ENCODE measurements at regions not wholly inside any gene's neighbourhood (a gene's known extent, or its start where the extent isn't known, plus 50 kb on each side); places are given as distances from the start of the nearest gene placed in this dataset.

DNA sequence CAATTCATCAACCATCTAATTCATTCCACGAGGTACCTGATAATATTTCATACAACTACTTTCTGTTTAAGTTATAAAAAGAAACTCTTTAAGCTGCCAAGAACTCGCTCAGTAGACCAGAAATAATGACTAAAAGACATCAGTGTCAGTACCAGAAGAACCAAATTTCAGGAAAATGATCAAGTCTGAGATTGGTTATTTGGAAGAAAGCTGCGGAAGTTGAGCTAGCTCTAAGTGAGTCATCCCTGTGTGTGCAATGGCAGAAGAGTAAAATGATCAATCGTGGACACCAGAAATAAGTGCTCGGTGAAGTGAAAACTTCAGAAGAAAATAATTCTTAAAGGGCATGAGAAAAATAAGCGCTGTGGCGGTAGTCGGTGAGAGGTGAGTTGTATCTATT lies 933.2 kb upstream of the CHORDC1 start:
- TF ChIP-seq, protein P1, sequence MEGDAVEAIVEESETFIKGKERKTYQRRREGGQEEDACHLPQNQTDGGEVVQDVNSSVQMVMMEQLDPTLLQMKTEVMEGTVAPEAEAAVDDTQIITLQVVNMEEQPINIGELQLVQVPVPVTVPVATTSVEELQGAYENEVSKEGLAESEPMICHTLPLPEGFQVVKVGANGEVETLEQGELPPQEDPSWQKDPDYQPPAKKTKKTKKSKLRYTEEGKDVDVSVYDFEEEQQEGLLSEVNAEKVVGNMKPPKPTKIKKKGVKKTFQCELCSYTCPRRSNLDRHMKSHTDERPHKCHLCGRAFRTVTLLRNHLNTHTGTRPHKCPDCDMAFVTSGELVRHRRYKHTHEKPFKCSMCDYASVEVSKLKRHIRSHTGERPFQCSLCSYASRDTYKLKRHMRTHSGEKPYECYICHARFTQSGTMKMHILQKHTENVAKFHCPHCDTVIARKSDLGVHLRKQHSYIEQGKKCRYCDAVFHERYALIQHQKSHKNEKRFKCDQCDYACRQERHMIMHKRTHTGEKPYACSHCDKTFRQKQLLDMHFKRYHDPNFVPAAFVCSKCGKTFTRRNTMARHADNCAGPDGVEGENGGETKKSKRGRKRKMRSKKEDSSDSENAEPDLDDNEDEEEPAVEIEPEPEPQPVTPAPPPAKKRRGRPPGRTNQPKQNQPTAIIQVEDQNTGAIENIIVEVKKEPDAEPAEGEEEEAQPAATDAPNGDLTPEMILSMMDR (IDR thresholded peaks at IDR 0.05), result no peak
- no peak for TF ChIP-seq EZH2 (IDR thresholded peaks at IDR 0.05; ENCODE audit: borderline replicate concordance, insufficient read depth, low read depth, low read length, poor library complexity, severe bottlenecking)
